MM.1S (cell line): ENCODE measurements at regions not wholly inside any gene's neighbourhood (a gene's known extent, or its start where the extent isn't known, plus 50 kb on each side); places are given as distances from the start of the nearest gene placed in this dataset.

Experiments used
- CTCF ChIP-seq: fragments of 300-600 bp; sonication (generic); IDR thresholded peaks from 2 replicates; pipeline ENCODE4 v1.5.1; 2016; ENCODE audit warnings: antibody characterized with exemption, low read length, mixed read lengths
- EZH2 ChIP-seq: fragments of 300-600 bp; sonication (generic); optimal IDR thresholded peaks from 2 replicates; pipeline ENCODE3; 2017; ENCODE audit warnings: low read depth, mild to moderate bottlenecking, antibody characterized with exemption, low read length, mixed read lengths
- EZH2phosphoT487 ChIP-seq: fragments of 300-600 bp; sonication (generic); IDR thresholded peaks from 2 replicates; pipeline ENCODE4 v1.6.1; 2018; ENCODE audit warnings: antibody characterized with exemption, low read length

GRCh38 chr3:30141178-30141581 lies 465.2 kb upstream of the TGFBR2 start:
- TF ChIP-seq CTCF, result no peak
- no peak for TF ChIP-seq EZH2
- no peak for TF ChIP-seq EZH2phosphoT487
